H1 (cell line): ENCODE measurements at regions not wholly inside any gene's neighbourhood (a gene's known extent, or its start where the extent isn't known, plus 50 kb on each side); places are given as distances from the start of the nearest gene placed in this dataset.

ENCODE experiments used
- CTCF ChIA-PET: fragments of 300-600 bp; sonication (Branson Sonifier 250); formaldehyde crosslinking; loops from one replicate; lab custom pipeline; 2021; ENCODE audit not compliant: partially characterized antibody; lab: Charles Lee
- POLR2A ChIA-PET: fragments of 300-600 bp; sonication (Branson Sonifier 250); formaldehyde crosslinking; loops from one replicate; lab custom pipeline; 2021; ENCODE audit warnings: inconsistent platforms; ENCODE audit not compliant: partially characterized antibody; lab: Charles Lee
- DNase-seq, 2 experiments: peaks; one replicate each; pipeline versions ENCODE4 v3.0.0 to v3.0.0-alpha.2; 2010 to 2022; ENCODE audit warnings: low spot score in 2 of 2, low read depth in 1 of 2, mixed read lengths in 1 of 2
- FAIRE-seq: peaks from 2 replicates; lab custom pipeline; 2011; peaks lifted over from hg19 to GRCh38; lab: Jason Lieb, UNC
- H2AFZ ChIP-seq: 2 replicates; pipeline ENCODE4 v1.8.1; 2012; ENCODE audit warnings: low read length, inconsistent platforms
- H2AK5ac ChIP-seq: 2 replicates; pipeline ENCODE4 v1.6.1; 2013; ENCODE audit warnings: low read depth, low read length
- H2BK120ac ChIP-seq: replicated peaks from 2 replicates; pipeline ENCODE3; 2013; ENCODE audit warnings: low read depth, low read length, inconsistent platforms
- H2BK12ac ChIP-seq: 2 replicates; pipeline ENCODE4 v1.6.1; 2013; ENCODE audit warnings: low read depth, low read length
- H2BK15ac ChIP-seq: 2 replicates; pipeline ENCODE4 v1.6.1; 2013; ENCODE audit warnings: low read length
- H2BK20ac ChIP-seq: 2 replicates; pipeline ENCODE4 v1.6.1; 2013; ENCODE audit warnings: low read length
- H2BK5ac ChIP-seq: 2 replicates; pipeline ENCODE4 v1.6.1; 2013; ENCODE audit warnings: low read depth, low read length
- H3K14ac ChIP-seq: 2 replicates; pipeline ENCODE4 v1.6.1; 2013; ENCODE audit warnings: inconsistent platforms; ENCODE audit not compliant: insufficient read length
- H3K18ac ChIP-seq: 2 replicates; pipeline ENCODE4 v1.6.1; 2013; ENCODE audit warnings: low read length; ENCODE audit errors: extremely low read depth
- H3K23ac ChIP-seq: 2 replicates; pipeline ENCODE4 v1.6.1; 2013; ENCODE audit warnings: inconsistent platforms; ENCODE audit not compliant: insufficient read length
- H3K23me2 ChIP-seq: 2 replicates; pipeline ENCODE4 v1.6.1; 2013; ENCODE audit warnings: low read depth, low read length
- H3K27ac ChIP-seq: 2 replicates; pipeline ENCODE4 v1.6.1; 2011; ENCODE audit warnings: low read depth, low read length, inconsistent platforms
- H3K27me3 ChIP-seq, 4 experiments: replicated peaks in 1 of 4; 1 replicate in 1 of 4; 2 replicates in 3 of 4; pipeline versions ENCODE4 v1.6.1 to v1.8.1; 2011 to 2013; ENCODE audit warnings: low read length in 3 of 4, mild to moderate bottlenecking in 3 of 4, inconsistent platforms in 2 of 4, mixed read lengths in 2 of 4, moderate library complexity in 1 of 4; ENCODE audit not compliant: control insufficient read depth in 3 of 4, insufficient read depth in 3 of 4; ENCODE audit errors: extremely low read depth in 1 of 4
- H3K36me3 ChIP-seq, 4 experiments: 2 replicates each; pipeline versions ENCODE4 v1.6.1 to v1.8.1; 2011 to 2013; ENCODE audit warnings: mild to moderate bottlenecking in 4 of 4, low read length in 3 of 4, moderate library complexity in 2 of 4, control low read depth in 1 of 4, inconsistent platforms in 1 of 4; ENCODE audit not compliant: insufficient read depth in 4 of 4, control insufficient read depth in 2 of 4
- H3K4ac ChIP-seq: replicated peaks from 2 replicates; pipeline ENCODE3; 2013; ENCODE audit warnings: low read length, low read depth, mixed read lengths, inconsistent platforms; ENCODE audit not compliant: insufficient read length
- H3K4me1 ChIP-seq, 4 experiments: replicated peaks in 1 of 4; 1 replicate in 1 of 4; 2 replicates in 3 of 4; pipeline versions ENCODE4 v1.6.1 to v1.8.1; 2011 to 2013; ENCODE audit warnings: low read length in 3 of 4, inconsistent platforms in 2 of 4, mixed read lengths in 1 of 4; ENCODE audit not compliant: insufficient read depth in 4 of 4, control insufficient read depth in 3 of 4
- H3K4me2 ChIP-seq, 2 experiments: 2 replicates each; pipeline versions ENCODE4 v1.6.1 to v1.8.1; 2011 to 2013; ENCODE audit warnings: low read depth in 2 of 2, low read length in 2 of 2, control low read depth in 1 of 2, inconsistent platforms in 1 of 2, mild to moderate bottlenecking in 1 of 2; ENCODE audit not compliant: insufficient read depth in 1 of 2
- H3K4me3 ChIP-seq, 4 experiments: fragments of 200-600, 300-600 bp in 1 of 4; sonication (generic), shearing (Covaris generic), sonication (Bioruptor Twin) in 1 of 4; 2 replicates each; pipeline versions ENCODE4 v1.5.1 to v1.8.1; 2011 to 2016; ENCODE audit warnings: low read length in 4 of 4, low read depth in 3 of 4, control low read depth in 2 of 4, inconsistent platforms in 2 of 4, mild to moderate bottlenecking in 2 of 4, mixed read lengths in 1 of 4, moderate library complexity in 1 of 4; ENCODE audit not compliant: insufficient read depth in 2 of 4; ENCODE audit errors: extremely low read depth in 1 of 4
- H3K56ac ChIP-seq: replicated peaks from 2 replicates; pipeline ENCODE3; 2013; ENCODE audit warnings: low read depth, mild to moderate bottlenecking, mixed read lengths, low read length, inconsistent platforms; ENCODE audit not compliant: insufficient read length
- H3K79me1 ChIP-seq: 2 replicates; pipeline ENCODE4 v1.6.1; 2013; ENCODE audit warnings: low read depth, low read length, control low read depth
- H3K79me2 ChIP-seq, 2 experiments: 2 replicates each; pipeline versions ENCODE4 v1.6.1 to v1.8.1; 2012 to 2013; ENCODE audit warnings: low read length in 2 of 2, mild to moderate bottlenecking in 2 of 2, inconsistent platforms in 1 of 2; ENCODE audit not compliant: insufficient read depth in 2 of 2, control insufficient read depth in 1 of 2
- H3K9ac ChIP-seq, 4 experiments: replicated peaks in 1 of 4; 1 replicate in 1 of 4; 2 replicates in 3 of 4; pipeline versions ENCODE4 v1.6.1 to v1.8.1; 2011 to 2013; ENCODE audit warnings: low read depth in 3 of 4, low read length in 3 of 4, control low read depth in 2 of 4, mild to moderate bottlenecking in 2 of 4, moderate library complexity in 2 of 4, inconsistent platforms in 1 of 4; ENCODE audit errors: extremely low read depth in 1 of 4
- H3K9me3 ChIP-seq, 2 experiments: 2 replicates each; pipeline versions ENCODE4 v1.6.1 to v1.8.1; 2012 to 2013; ENCODE audit warnings: mild to moderate bottlenecking in 2 of 2, moderate library complexity in 2 of 2, control low read depth in 1 of 2, inconsistent platforms in 1 of 2, low read depth in 1 of 2, low read length in 1 of 2, mixed read lengths in 1 of 2; ENCODE audit not compliant: insufficient read depth in 2 of 2
- H4K20me1 ChIP-seq, 2 experiments: replicated peaks in 1 of 2; 2 replicates each; pipeline versions ENCODE3 to v1.8.1; 2011 to 2013; ENCODE audit warnings: inconsistent platforms in 2 of 2, low read length in 2 of 2, mild to moderate bottlenecking in 1 of 2; ENCODE audit not compliant: insufficient read depth in 2 of 2, control insufficient read depth in 1 of 2
- H4K5ac ChIP-seq: 2 replicates; pipeline ENCODE4 v1.6.1; 2013; ENCODE audit warnings: low read length, low read depth, mixed read lengths, inconsistent platforms; ENCODE audit not compliant: insufficient read length
- H4K8ac ChIP-seq: 2 replicates; pipeline ENCODE4 v1.8.0; 2013; ENCODE audit warnings: mild to moderate bottlenecking, moderate library complexity, low read length, inconsistent platforms; ENCODE audit not compliant: insufficient read depth; ENCODE audit errors: extremely low read depth
- H4K91ac ChIP-seq: replicated peaks from 2 replicates; pipeline ENCODE3; 2013; ENCODE audit warnings: low read length, mixed read lengths, inconsistent platforms; ENCODE audit not compliant: insufficient read length
- BCL11A ChIP-seq, 2 experiments: IDR thresholded peaks; one replicate each; pipeline ENCODE4 v1.6.1; 2011; ENCODE audit warnings: low read depth in 2 of 2, low read length in 2 of 2, mild to moderate bottlenecking in 2 of 2
- CBX5 ChIP-seq: fragments of 300-800, 300-1000 bp; sonication (generic); IDR thresholded peaks from 2 replicates; pipeline ENCODE4 v1.7.1; 2016; ENCODE audit warnings: antibody characterized with exemption, low read length, low read depth
- CREB1 ChIP-seq: IDR thresholded peaks from 2 replicates; pipeline ENCODE4 v1.6.1; 2012; ENCODE audit warnings: inconsistent platforms
- HDAC2 ChIP-seq, 2 experiments: fragments of 300-600 bp in 1 of 2; sonication (generic) in 1 of 2; IDR thresholded peaks; 2 replicates each; pipeline ENCODE4 v1.6.1; 2011 to 2012; ENCODE audit warnings: low read depth in 2 of 2, low read length in 2 of 2, mild to moderate bottlenecking in 2 of 2, moderate library complexity in 2 of 2, borderline replicate concordance in 1 of 2, inconsistent platforms in 1 of 2
- JUN ChIP-seq: IDR thresholded peaks from 2 replicates; pipeline ENCODE4 v1.6.1; 2011; ENCODE audit warnings: low read depth, mild to moderate bottlenecking, improper control_type of control experiment, low read length
- JUND ChIP-seq: IDR thresholded peaks from 2 replicates; pipeline ENCODE4 v1.6.1; 2011; ENCODE audit warnings: mild to moderate bottlenecking, improper control_type of control experiment, low read length
- KDM5A ChIP-seq: fragments of 200-600 bp; IDR thresholded peaks from 2 replicates; pipeline ENCODE4 v1.7.1; 2012; ENCODE audit warnings: mild to moderate bottlenecking, low read length, inconsistent platforms, mixed read lengths
- PHF8 ChIP-seq: fragments of 200-600 bp; sonication (generic); conservative IDR thresholded peaks from 2 replicates; pipeline ENCODE4 v1.7.1; 2012; ENCODE audit warnings: low read depth, mild to moderate bottlenecking, inconsistent platforms, low read length, moderate library complexity
- POLR2A ChIP-seq, 2 experiments: IDR thresholded peaks; 1 replicate in 1 of 2; 2 replicates in 1 of 2; pipeline ENCODE4 v1.6.1; 2011; ENCODE audit warnings: low read depth in 2 of 2, low read length in 2 of 2, mild to moderate bottlenecking in 2 of 2; ENCODE audit errors: control extremely low read depth in 1 of 2
- POLR2AphosphoS5 ChIP-seq: IDR thresholded peaks from 2 replicates; pipeline ENCODE4 v1.6.1; 2011; ENCODE audit warnings: low read depth, low read length
- RAD21 ChIP-seq, 2 experiments: IDR thresholded peaks in 1 of 2; conservative IDR thresholded peaks in 1 of 2; 2 replicates each; pipeline ENCODE4 v1.6.1; 2011; ENCODE audit warnings: low read depth in 2 of 2, low read length in 2 of 2, improper control_type of control experiment in 1 of 2, inconsistent platforms in 1 of 2, mild to moderate bottlenecking in 1 of 2, moderate library complexity in 1 of 2
- RBBP5 ChIP-seq: IDR thresholded peaks from 2 replicates; pipeline ENCODE4 v1.7.1; 2012; ENCODE audit warnings: low read depth, mild to moderate bottlenecking, inconsistent platforms, low read length, moderate library complexity, borderline replicate concordance
- RNF2 ChIP-seq: fragments of 200-900, 300-1000 bp; sonication (generic); IDR thresholded peaks from 2 replicates; pipeline ENCODE4 v1.7.1; 2016; ENCODE audit warnings: borderline replicate concordance, low read depth, mild to moderate bottlenecking, antibody characterized with exemption, low read length; ENCODE audit not compliant: poor library complexity, severe bottlenecking; ENCODE audit errors: missing control alignments
- SIX5 ChIP-seq: IDR thresholded peaks from 2 replicates; pipeline ENCODE4 v1.6.1; 2011; ENCODE audit warnings: mild to moderate bottlenecking, low read depth, low read length
- SP2 ChIP-seq: IDR thresholded peaks from 2 replicates; pipeline ENCODE4 v1.6.1; 2012; ENCODE audit warnings: mild to moderate bottlenecking, low read length, inconsistent platforms
- YY1 ChIP-seq: IDR thresholded peaks from 2 replicates; pipeline ENCODE4 v1.6.1; 2011; ENCODE audit warnings: low read depth, mild to moderate bottlenecking, low read length
- WGBS, 2 experiments: shearing (Covaris generic) in 1 of 2; methylation state at CpG; one replicate each; pipeline versions ENCODE4 v1.1.6 to v1.1.7; 2013 to 2015; ENCODE audit warnings: low lambda C conversion rate in 2 of 2, mixed read lengths in 2 of 2, inconsistent platforms in 1 of 2, low coverage in 1 of 2, missing lambda C conversion rate in 1 of 2; ENCODE audit not compliant: insufficient replicate concordance in 2 of 2, insufficient coverage in 1 of 2, insufficient read length in 1 of 2; ENCODE audit errors: extremely low coverage in 1 of 2, missing lambda C conversion rate in 1 of 2; 5-methylcytosine and 5-hydroxymethylcytosine counted together

DNA sequence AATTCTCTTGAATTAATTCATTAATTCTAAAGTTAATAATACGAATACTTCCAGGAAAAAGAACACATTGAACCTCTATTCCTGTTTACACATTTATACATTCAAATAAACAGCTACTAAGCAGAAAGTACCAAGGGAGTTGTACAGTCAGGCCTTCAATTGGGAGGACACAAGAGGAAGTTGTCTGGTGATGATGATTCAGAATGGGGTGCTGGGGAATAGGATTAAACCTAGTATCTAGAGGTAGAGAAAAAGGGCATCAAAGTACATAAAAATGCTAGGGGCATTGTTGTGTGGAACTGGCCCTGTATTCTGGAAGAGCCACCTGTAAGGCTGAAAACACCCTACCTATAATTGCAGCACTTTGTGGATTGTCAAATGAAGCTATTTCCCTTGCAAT, 71.7 kb upstream of the MROH9 start:
- no peaks in the 10 kb centered on the region for H4K20me1 ChIP-seq
- no peak overlapping the region for H4K91ac ChIP-seq
- no peak overlapping the region for H2AK5ac ChIP-seq
- no peak overlapping the region for H2BK20ac ChIP-seq
- no peak overlapping the region for H2BK5ac ChIP-seq
- H3K14ac ChIP-seq: no peak overlapping the region
- H3K4me3 ChIP-seq: no peak overlapping the region
- CTCF ChIA-PET: interaction anchor here (0.6 to 1.2 kb wide), 3 partner anchors 20 to 175 kb away, joined by 3 to 6 read pairs (median 3); no protein-coding TSS in a partner anchor
- no peak overlapping the region for H2BK12ac ChIP-seq
- H4K8ac ChIP-seq: no peak overlapping the region
- 79% methylated on average over 1 of the region's 1 CpG; no CpG with 5 or more reads in 1 of the 2 experiments for WGBS, 2 experiments
- DNase-seq (no peak), FAIRE-seq (no peak)
- no peak overlapping the region for H3K56ac ChIP-seq
- H3K4me2 ChIP-seq: no peak overlapping the region
- no peak overlapping the region for H2BK15ac ChIP-seq
- no peak overlapping the region for H3K9ac ChIP-seq
- H3K23me2 ChIP-seq: no peaks in the 10 kb centered on the region
- H3K27ac ChIP-seq: no peak overlapping the region
- no peaks in the 10 kb centered on the region for H3K9me3 ChIP-seq
- H2AFZ ChIP-seq: no peak overlapping the region
- no peaks in the 10 kb centered on the region for H3K79me2 ChIP-seq
- peaks cover 0 to 1% (median 0%) of the 10 kb centered on the region in 4 experiments; a peak in 1 of 7 replicates for H3K27me3 ChIP-seq
- H2BK120ac ChIP-seq: no peak overlapping the region
- no peak overlapping the region for H3K23ac ChIP-seq
- H3K18ac ChIP-seq: no peak overlapping the region
- no peaks in the 10 kb centered on the region for H3K79me1 ChIP-seq
- no peak overlapping the region for H4K5ac ChIP-seq
- POLR2A ChIA-PET: no interaction called here
- H3K4ac ChIP-seq: no peak overlapping the region
- no peaks in the 10 kb centered on the region for H3K36me3 ChIP-seq
- H3K4me1 ChIP-seq: no peaks in the 10 kb centered on the region
- no peak for TF ChIP-seq SIX5
- no peak for TF ChIP-seq RBBP5
- TF ChIP-seq POLR2AphosphoS5: no peak
- TF ChIP-seq CREB1: no peak
- no peak for TF ChIP-seq KDM5A
- TF ChIP-seq RNF2: no peak
- no peak for TF ChIP-seq PHF8
- TF ChIP-seq CBX5: no peak
- TF ChIP-seq HDAC2 (IDR thresholded peaks at IDR 0.05; ENCODE audit: borderline replicate concordance in 1 of 2, low read depth in 2 of 2, low read length in 2 of 2): no peak
- no peak for TF ChIP-seq RAD21 (IDR thresholded peaks at IDR 0.05 in 1 of 2, conservative IDR thresholded peaks at IDR 0.05 in 1 of 2; ENCODE audit: low read depth in 2 of 2, low read length in 2 of 2)
- no peak for TF ChIP-seq JUND
- TF ChIP-seq POLR2A (IDR thresholded peaks at IDR 0.05; ENCODE audit: control extremely low read depth in 1 of 2, low read depth in 2 of 2, low read length in 2 of 2): no peak
- no peak for TF ChIP-seq JUN
- no peak for TF ChIP-seq BCL11A (IDR thresholded peaks at IDR 0.05; ENCODE audit: low read depth in 2 of 2, low read length in 2 of 2)
- no peak for TF ChIP-seq YY1
- no peak for TF ChIP-seq SP2
